ENCODE measurements at regions not wholly inside any gene's neighbourhood (a gene's known extent, or its start where the extent isn't known, plus 50 kb on each side); places are given as distances from the start of the nearest gene placed in this dataset.

DNA sequence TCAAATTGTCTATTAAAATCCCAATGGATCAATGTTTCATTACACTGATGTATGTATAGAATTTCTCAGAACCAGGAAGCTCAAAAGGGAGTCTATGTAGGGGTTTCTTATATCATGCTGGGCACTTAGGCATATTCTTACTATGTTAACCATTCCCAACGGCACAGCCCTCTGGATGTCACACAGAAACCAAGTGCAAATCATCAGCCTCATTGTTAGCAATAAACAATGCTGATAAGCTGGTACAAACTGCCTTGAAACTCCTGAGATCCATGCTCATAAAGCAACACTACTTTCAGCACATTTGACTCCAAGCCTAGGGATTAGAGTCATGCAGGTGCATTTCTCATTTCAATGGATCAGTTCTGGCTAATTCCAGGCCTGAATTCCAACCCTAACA is 730.2 kb upstream of the SLC39A10 start:
- no peak for DNase-seq
- WGBS, result 58% methylated on average over 1 of the region's 1 CpG
- no peak overlapping the region for H3K4me3 ChIP-seq (ENCODE audit: insufficient read depth in 1 of 2, low read depth in 1 of 2, low read length in 2 of 2)

DNA sequence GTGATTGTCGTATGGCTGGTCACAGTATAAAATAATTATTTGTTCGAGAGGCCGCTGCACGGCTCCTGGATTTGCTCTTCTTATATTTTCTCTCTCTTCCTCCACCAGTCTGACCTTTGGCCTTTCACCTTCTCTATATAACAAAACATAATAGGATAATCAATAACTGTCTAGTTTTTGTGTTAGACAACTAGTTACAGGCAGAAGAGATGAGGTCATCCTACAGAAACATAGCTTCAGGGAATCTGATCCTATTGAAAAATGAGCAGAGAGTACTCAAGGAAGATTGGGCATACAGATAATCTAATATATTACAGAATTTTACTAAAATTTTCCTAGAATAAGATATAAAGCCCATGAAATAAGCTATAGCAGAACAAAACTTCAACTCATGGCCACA is 731.3 kb upstream of the SLC39A10 start:
- no CpG with 5 or more reads among the region's 4 CpGs for WGBS
- H2AK5ac ChIP-seq (ENCODE audit: low read length, severe bottlenecking), result no peak overlapping the region

More for the DNA sequence above, 730.2 kb upstream of the SLC39A10 start:
- no peak overlapping the region for H3K27ac ChIP-seq (ENCODE audit: low read length, poor library complexity, severe bottlenecking)
- no peak overlapping the region for H2BK5ac ChIP-seq (ENCODE audit: low read depth, low read length, poor library complexity, severe bottlenecking)
- no peak overlapping the region for H3K23ac ChIP-seq (ENCODE audit: low read length in 2 of 2)
- no peak overlapping the region for H3K4ac ChIP-seq (ENCODE audit: low read depth in 1 of 2, low read length in 2 of 2)
- no peaks in the 10 kb centered on the region for H3K36me3 ChIP-seq (ENCODE audit: control insufficient read depth in 1 of 2, insufficient read depth in 2 of 2, low read depth in 1 of 2, low read length in 2 of 2)
- H4K91ac ChIP-seq (ENCODE audit: low read length), result no peak overlapping the region
- no peak overlapping the region for H3K4me2 ChIP-seq (ENCODE audit: low read length, poor library complexity, severe bottlenecking)
- H2AFZ ChIP-seq (ENCODE audit: low read depth, low read length), result no peak overlapping the region
- no peaks in the 10 kb centered on the region for H3K79me1 ChIP-seq (replicated peaks; ENCODE audit: low read length, poor library complexity, severe bottlenecking)
- H2BK12ac ChIP-seq (ENCODE audit: low read length in 2 of 2), result no peak overlapping the region
- H2BK15ac ChIP-seq (ENCODE audit: low read depth, poor library complexity, severe bottlenecking), result no peak overlapping the region
- H2BK120ac ChIP-seq (ENCODE audit: low read depth, low read length), result no peak overlapping the region
- H3K14ac ChIP-seq (ENCODE audit: low read length in 2 of 2), result no peak overlapping the region
- H4K8ac ChIP-seq (ENCODE audit: low read length), result no peak overlapping the region
- no peaks in the 10 kb centered on the region for H3K4me1 ChIP-seq (ENCODE audit: control insufficient read depth, insufficient read depth, low read depth, low read length)
- H3K27me3 ChIP-seq (ENCODE audit: control insufficient read depth in 1 of 2, insufficient read depth in 1 of 2, low read length in 2 of 2), result no peaks in the 10 kb centered on the region
- no peak overlapping the region for H3K9ac ChIP-seq (ENCODE audit: low read length)
- no peaks in the 10 kb centered on the region for H3K9me3 ChIP-seq (ENCODE audit: control insufficient read depth, low read length)
- no peak overlapping the region for H3K18ac ChIP-seq (ENCODE audit: low read depth in 1 of 2, low read length in 2 of 2)
- no peak overlapping the region for H2AK5ac ChIP-seq (ENCODE audit: low read length, severe bottlenecking)

DNA sequence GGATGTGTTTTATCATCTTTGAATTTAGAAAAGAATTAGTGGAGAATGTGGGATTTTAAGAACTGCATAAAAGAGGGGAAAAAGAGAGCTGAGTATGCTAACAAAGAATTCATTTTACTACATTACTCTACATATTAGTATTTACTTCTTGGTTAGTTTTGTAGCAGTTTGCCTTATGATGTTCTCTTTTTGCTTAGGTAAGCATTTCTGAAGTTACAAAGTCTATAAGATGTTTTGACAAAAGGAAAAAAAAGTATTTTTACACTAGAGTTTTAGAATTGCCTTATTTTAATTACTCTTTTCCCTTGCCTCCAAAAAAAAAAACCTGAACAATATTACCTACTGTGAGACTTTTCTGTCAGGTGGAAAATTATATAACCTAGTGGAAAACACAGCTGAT is 739.5 kb upstream of the SLC39A10 start:
- Histone ChIP-seq H3K27me3 (ENCODE audit: control insufficient read depth in 1 of 2, insufficient read depth in 1 of 2, low read length in 2 of 2) (no peaks in the 10 kb centered on the region), H2AK5ac (ENCODE audit: low read length, severe bottlenecking) (no peak overlapping the region), H4K8ac (ENCODE audit: low read length) (no peak overlapping the region), H3K4me3 (ENCODE audit: insufficient read depth in 1 of 2, low read depth in 1 of 2, low read length in 2 of 2) (no peak overlapping the region), H3K36me3 (ENCODE audit: control insufficient read depth in 1 of 2, insufficient read depth in 2 of 2, low read depth in 1 of 2, low read length in 2 of 2) (no peaks in the 10 kb centered on the region), H2BK12ac (ENCODE audit: low read length in 2 of 2) (no peak overlapping the region), H2BK15ac (ENCODE audit: low read depth, poor library complexity, severe bottlenecking) (no peak overlapping the region), H2BK5ac (ENCODE audit: low read depth, low read length, poor library complexity, severe bottlenecking) (no peak overlapping the region), H3K4ac (ENCODE audit: low read depth in 1 of 2, low read length in 2 of 2) (no peak overlapping the region), H3K23ac (ENCODE audit: low read length in 2 of 2) (no peak overlapping the region), H3K9me3 (ENCODE audit: control insufficient read depth, low read length) (no peaks in the 10 kb centered on the region), H4K91ac (ENCODE audit: low read length) (no peak overlapping the region), H2BK120ac (ENCODE audit: low read depth, low read length) (no peak overlapping the region), H3K18ac (ENCODE audit: low read depth in 1 of 2, low read length in 2 of 2) (no peak overlapping the region), H2AFZ (ENCODE audit: low read depth, low read length) (no peak overlapping the region), H3K27ac (ENCODE audit: low read length, poor library complexity, severe bottlenecking) (no peak overlapping the region), H3K79me1 (replicated peaks; ENCODE audit: low read length, poor library complexity, severe bottlenecking) (no peaks in the 10 kb centered on the region), H3K9ac (ENCODE audit: low read length) (no peak overlapping the region), H3K4me2 (ENCODE audit: low read length, poor library complexity, severe bottlenecking) (no peak overlapping the region), H3K14ac (ENCODE audit: low read length in 2 of 2) (no peak overlapping the region), H3K4me1 (ENCODE audit: control insufficient read depth, insufficient read depth, low read depth, low read length) (no peaks in the 10 kb centered on the region)
- no peak for DNase-seq

More for the DNA sequence above, 731.3 kb upstream of the SLC39A10 start:
- Histone ChIP-seq H2BK12ac (ENCODE audit: low read length in 2 of 2) (no peak overlapping the region), H3K4ac (ENCODE audit: low read depth in 1 of 2, low read length in 2 of 2) (no peak overlapping the region), H2BK15ac (ENCODE audit: low read depth, poor library complexity, severe bottlenecking) (no peak overlapping the region), H4K8ac (ENCODE audit: low read length) (no peak overlapping the region), H3K27me3 (ENCODE audit: control insufficient read depth in 1 of 2, insufficient read depth in 1 of 2, low read length in 2 of 2) (no peaks in the 10 kb centered on the region), H3K27ac (ENCODE audit: low read length, poor library complexity, severe bottlenecking) (no peak overlapping the region), H2AFZ (ENCODE audit: low read depth, low read length) (no peak overlapping the region), H3K23ac (ENCODE audit: low read length in 2 of 2) (no peak overlapping the region), H3K4me3 (ENCODE audit: insufficient read depth in 1 of 2, low read depth in 1 of 2, low read length in 2 of 2) (no peak overlapping the region), H4K91ac (ENCODE audit: low read length) (no peak overlapping the region), H3K4me2 (ENCODE audit: low read length, poor library complexity, severe bottlenecking) (no peak overlapping the region), H2BK120ac (ENCODE audit: low read depth, low read length) (no peak overlapping the region), H3K18ac (ENCODE audit: low read depth in 1 of 2, low read length in 2 of 2) (no peak overlapping the region), H3K36me3 (ENCODE audit: control insufficient read depth in 1 of 2, insufficient read depth in 2 of 2, low read depth in 1 of 2, low read length in 2 of 2) (no peaks in the 10 kb centered on the region), H3K79me1 (replicated peaks; ENCODE audit: low read length, poor library complexity, severe bottlenecking) (no peaks in the 10 kb centered on the region), H3K14ac (ENCODE audit: low read length in 2 of 2) (no peak overlapping the region), H3K9me3 (ENCODE audit: control insufficient read depth, low read length) (no peaks in the 10 kb centered on the region), H3K4me1 (ENCODE audit: control insufficient read depth, insufficient read depth, low read depth, low read length) (no peaks in the 10 kb centered on the region), H2BK5ac (ENCODE audit: low read depth, low read length, poor library complexity, severe bottlenecking) (no peak overlapping the region), H3K9ac (ENCODE audit: low read length) (no peak overlapping the region)
- DNase-seq, result no peak

DNA sequence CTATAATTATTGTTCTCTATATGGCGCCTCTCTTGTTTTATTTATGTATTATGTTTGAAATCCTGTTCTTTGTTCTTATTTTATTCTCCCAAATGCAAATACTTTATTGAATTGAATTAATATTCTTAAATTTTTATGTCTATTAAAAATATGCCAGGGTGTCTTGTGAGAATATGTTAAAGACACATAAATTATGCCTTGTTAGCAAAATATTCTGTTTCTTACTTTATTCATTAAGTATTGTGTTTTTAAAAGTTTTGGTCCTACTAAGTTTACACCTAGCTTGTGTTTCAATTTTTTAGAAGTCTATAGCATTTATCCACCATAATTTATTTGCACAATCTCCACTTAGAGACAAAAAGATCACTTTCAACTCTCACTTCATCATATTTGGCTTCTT is 741.5 kb upstream of the SLC39A10 start:
- Histone ChIP-seq H4K8ac (ENCODE audit: low read length) (no peak overlapping the region), H3K4me1 (ENCODE audit: control insufficient read depth, insufficient read depth, low read depth, low read length) (no peaks in the 10 kb centered on the region), H3K4me2 (ENCODE audit: low read length, poor library complexity, severe bottlenecking) (no peak overlapping the region), H2AK5ac (ENCODE audit: low read length, severe bottlenecking) (no peak overlapping the region), H2AFZ (ENCODE audit: low read depth, low read length) (no peak overlapping the region), H4K91ac (ENCODE audit: low read length) (no peak overlapping the region), H3K4ac (ENCODE audit: low read depth in 1 of 2, low read length in 2 of 2) (no peak overlapping the region), H3K27me3 (ENCODE audit: control insufficient read depth in 1 of 2, insufficient read depth in 1 of 2, low read length in 2 of 2) (no peaks in the 10 kb centered on the region), H3K4me3 (ENCODE audit: insufficient read depth in 1 of 2, low read depth in 1 of 2, low read length in 2 of 2) (no peak overlapping the region), H3K9me3 (ENCODE audit: control insufficient read depth, low read length) (no peaks in the 10 kb centered on the region), H2BK5ac (ENCODE audit: low read depth, low read length, poor library complexity, severe bottlenecking) (no peak overlapping the region), H3K18ac (ENCODE audit: low read depth in 1 of 2, low read length in 2 of 2) (no peak overlapping the region), H2BK120ac (ENCODE audit: low read depth, low read length) (no peak overlapping the region), H3K36me3 (ENCODE audit: control insufficient read depth in 1 of 2, insufficient read depth in 2 of 2, low read depth in 1 of 2, low read length in 2 of 2) (no peaks in the 10 kb centered on the region), H3K27ac (ENCODE audit: low read length, poor library complexity, severe bottlenecking) (no peak overlapping the region), H3K14ac (ENCODE audit: low read length in 2 of 2) (no peak overlapping the region), H3K23ac (ENCODE audit: low read length in 2 of 2) (no peak overlapping the region), H3K79me1 (replicated peaks; ENCODE audit: low read length, poor library complexity, severe bottlenecking) (no peaks in the 10 kb centered on the region), H2BK15ac (ENCODE audit: low read depth, poor library complexity, severe bottlenecking) (no peak overlapping the region), H2BK12ac (ENCODE audit: low read length in 2 of 2) (no peak overlapping the region), H3K9ac (ENCODE audit: low read length) (no peak overlapping the region)
- no CpG with 5 or more reads among the region's 1 CpG for WGBS
- DNase-seq, result no peak
